GM12878 (cell line): ENCODE measurements at regions not wholly inside any gene's neighbourhood (a gene's known extent, or its start where the extent isn't known, plus 50 kb on each side); places are given as distances from the start of the nearest gene placed in this dataset.

ENCODE experiments used
- ATAC-seq: fragments of 200-7000 bp; cut with Tn5 transposase; 3 replicates; pipeline ENCODE4 v1.9.1; 2020; ENCODE audit warnings: mild to moderate bottlenecking, moderate library complexity
- BruUV-seq: library from RNA; stranded (reverse); fragments of 400-500 nt; replicated peaks from 2 replicates; lab custom pipeline; 2021; lab: Mats Ljungman, UMichigan
- CTCF ChIA-PET: fragments of 300-600 bp; sonication (Branson Sonifier 250); formaldehyde crosslinking; extraction: SDS; loops from one replicate; lab custom pipeline; 2021; ENCODE audit warnings: inconsistent platforms; lab: Yijun Ruan, JAX
- POLR2A ChIA-PET: fragments of 350-600 bp; formaldehyde crosslinking; extraction: SDS; loops from one replicate; lab custom pipeline; 2021; ENCODE audit warnings: inconsistent platforms; lab: Charles Lee
- RAD21 ChIA-PET: fragments of 300-600 bp; sonication (Branson Sonifier 250); formaldehyde crosslinking; loops from one replicate; lab custom pipeline; 2023; ENCODE audit warnings: antibody characterized with exemption; ENCODE audit not compliant: unreplicated experiment; lab: Charles Lee
- SMC1A ChIA-PET: fragments of 300-600 bp; sonication (Branson Sonifier 250); formaldehyde crosslinking; loops from one replicate; lab custom pipeline; 2023; ENCODE audit not compliant: unreplicated experiment, uncharacterized antibody; lab: Charles Lee
- DNase-seq: peaks from one replicate; pipeline ENCODE4 v3.0.0-alpha.2; 2011; ENCODE audit warnings: low read depth, low spot score
- FAIRE-seq: peaks from 3 replicates; lab custom pipeline; 2011; peaks lifted over from hg19 to GRCh38; lab: Jason Lieb, UNC
- H2AFZ ChIP-seq: 2 replicates; pipeline ENCODE4 v1.6.0; 2011; ENCODE audit warnings: low read depth, low read length, control low read depth; ENCODE audit not compliant: control insufficient read depth
- H3K27ac ChIP-seq: 2 replicates; pipeline ENCODE4 v1.5.1; 2011; ENCODE audit warnings: control low read depth; ENCODE audit not compliant: control insufficient read depth, insufficient read depth
- H3K27me3 ChIP-seq, 2 experiments: replicated peaks in 1 of 2; 2 replicates each; pipeline versions ENCODE4 v1.6.0 to v1.6.1; 2011; ENCODE audit warnings: low read length in 1 of 2; ENCODE audit not compliant: control insufficient read depth in 2 of 2, insufficient read depth in 2 of 2
- H3K36me3 ChIP-seq, 2 experiments: 2 replicates each; pipeline ENCODE4 v1.5.1; 2011; ENCODE audit warnings: low read length in 1 of 2; ENCODE audit not compliant: control insufficient read depth in 2 of 2, insufficient read depth in 2 of 2
- H3K4me1 ChIP-seq: 2 replicates; pipeline ENCODE4 v1.6.1; 2011; ENCODE audit warnings: mild to moderate bottlenecking, low read length, moderate library complexity, mixed read lengths; ENCODE audit not compliant: control insufficient read depth, insufficient read depth
- H3K4me2 ChIP-seq: 2 replicates; pipeline ENCODE4 v1.6.0; 2011; ENCODE audit warnings: control low read depth; ENCODE audit not compliant: control insufficient read depth, insufficient read depth
- H3K4me3 ChIP-seq: fragments of 200-600 bp; sonication (generic); 2 replicates; pipeline ENCODE4 v1.5.1; 2016
- H3K79me2 ChIP-seq: 2 replicates; pipeline ENCODE4 v1.6.0; 2011; ENCODE audit warnings: low read length; ENCODE audit not compliant: control insufficient read depth, insufficient read depth
- H3K9ac ChIP-seq: 2 replicates; pipeline ENCODE4 v1.8.0; 2011; ENCODE audit warnings: low read length, control low read depth, mixed read lengths; ENCODE audit not compliant: control insufficient read depth, insufficient read depth
- H3K9me3 ChIP-seq: replicated peaks from 3 replicates; pipeline ENCODE4 v1.5.1; 2011; ENCODE audit warnings: mild to moderate bottlenecking, low read length; ENCODE audit not compliant: control insufficient read depth, insufficient read depth
- H4K20me1 ChIP-seq: 2 replicates; pipeline ENCODE4 v1.6.0; 2011; ENCODE audit not compliant: control insufficient read depth, insufficient read depth
- BCL11A ChIP-seq: IDR thresholded peaks from 2 replicates; pipeline ENCODE4 v1.6.1; 2011; ENCODE audit warnings: low read depth, low read length
- BMI1 ChIP-seq: fragments of 450-650 bp; IDR thresholded peaks from 2 replicates; pipeline ENCODE4 v1.6.1; 2016; ENCODE audit warnings: mild to moderate bottlenecking, moderate library complexity, borderline replicate concordance
- DPF2 ChIP-seq: fragments of 450-650 bp; IDR thresholded peaks from 2 replicates; pipeline ENCODE4 v1.6.1; 2017; ENCODE audit warnings: mild to moderate bottlenecking
- EED ChIP-seq: sonication (generic); IDR thresholded peaks from 2 replicates; pipeline ENCODE4 v1.6.1; 2016; ENCODE audit warnings: antibody characterized with exemption, low read depth
- FOXK2 ChIP-seq: fragments of 450-650 bp; IDR thresholded peaks from 2 replicates; pipeline ENCODE4 v1.6.1; 2017; ENCODE audit warnings: mild to moderate bottlenecking, moderate library complexity
- IKZF2 ChIP-seq, 2 experiments: fragments of 450-650 bp; IDR thresholded peaks; 2 replicates each; pipeline ENCODE4 v1.6.1; 2017; ENCODE audit warnings: mild to moderate bottlenecking in 2 of 2, moderate library complexity in 2 of 2
- IRF4 ChIP-seq: IDR thresholded peaks from 2 replicates; pipeline ENCODE4 v1.6.1; 2011; ENCODE audit warnings: low read depth, low read length
- JUNB ChIP-seq: IDR thresholded peaks from 2 replicates; pipeline ENCODE4 v1.6.1; 2016; ENCODE audit warnings: antibody characterized with exemption, mild to moderate bottlenecking
- NFIC ChIP-seq: IDR thresholded peaks from 2 replicates; pipeline ENCODE4 v1.6.1; 2012; ENCODE audit warnings: low read depth, mild to moderate bottlenecking, inconsistent platforms, low read length, moderate library complexity
- PBX3 ChIP-seq: IDR thresholded peaks from 2 replicates; pipeline ENCODE4 v1.6.1; 2011; ENCODE audit warnings: mild to moderate bottlenecking, low read depth, low read length, moderate library complexity; ENCODE audit not compliant: insufficient replicate concordance
- POU2F2 ChIP-seq: IDR thresholded peaks from 3 replicates; pipeline ENCODE4 v1.6.1; 2011; ENCODE audit warnings: low read depth, mild to moderate bottlenecking, low read length, borderline replicate concordance
- RFX5 ChIP-seq: IDR thresholded peaks from 2 replicates; pipeline ENCODE4 v1.6.1; 2011; ENCODE audit warnings: low read depth, low read length, improper control_type of control experiment
- SPI1 ChIP-seq: IDR thresholded peaks from 2 replicates; pipeline ENCODE4 v1.6.1; 2011; ENCODE audit warnings: low read depth, mild to moderate bottlenecking, low read length, moderate library complexity, borderline replicate concordance; ENCODE audit not compliant: insufficient read depth
- ZBTB40 ChIP-seq: fragments of 450-650 bp; IDR thresholded peaks from 2 replicates; pipeline ENCODE4 v1.6.1; 2016; ENCODE audit warnings: mild to moderate bottlenecking, moderate library complexity, borderline replicate concordance
- ZNF24 ChIP-seq: fragments of 450-650 bp; IDR thresholded peaks from 2 replicates; pipeline ENCODE4 v1.6.1; 2017; ENCODE audit warnings: antibody characterized with exemption, mild to moderate bottlenecking
- WGBS: methylation state at CpG from one replicate; pipeline ENCODE4 v1.1.6; 2016; ENCODE audit warnings: low lambda C conversion rate; ENCODE audit not compliant: insufficient replicate concordance, insufficient coverage; ENCODE audit errors: missing lambda C conversion rate; 5-methylcytosine and 5-hydroxymethylcytosine counted together
- in situ Hi-C: fragments of 300-500 bp; cut with MboI; formaldehyde crosslinking; loops from 9 replicates; pipeline ENCODE4 v1.14.3; 2018; ENCODE audit warnings: mixed read lengths
- intact Hi-C: fragments of 100-400 bp; cut with micrococcal nuclease; formaldehyde crosslinking; loops from one replicate; pipeline ENCODE4 v1.14.2; 2022; ENCODE audit not compliant: unreplicated experiment

GRCh38 chr7:69433081-69433480 lies 165.2 kb upstream of the AUTS2 start:
- no peak overlapping the region for H3K4me2 ChIP-seq
- no peaks in the 10 kb centered on the region for H4K20me1 ChIP-seq
- ChIA-PET SMC1A (interaction anchor here (0.6 kb wide), 1 partner anchor 19 kb away, joined by 3 read pairs; no protein-coding TSS in a partner anchor), POLR2A (no interaction called here), CTCF (no interaction called here), RAD21 (no interaction called here)
- H3K79me2 ChIP-seq: no peaks in the 10 kb centered on the region
- TF ChIP-seq IRF4 (no peak), ZNF24 (no peak), POU2F2 (no peak), JUNB (no peak), SPI1 (peak; percentile 33; the same call in 1 of the 2 replicates), BCL11A (no peak)
- H3K9ac ChIP-seq: no peak overlapping the region
- peaks cover 3% of the 10 kb centered on the region; the same call in 1 of the 3 replicates for H3K9me3 ChIP-seq
- no peak overlapping the region for H2AFZ ChIP-seq
- WGBS: 0% methylated on average over 1 of the region's 1 CpG
- H3K27me3 ChIP-seq: no peaks in the 10 kb centered on the region
- in situ Hi-C loops: no loop called here
- ATAC-seq: no peak
- no peaks in the 10 kb centered on the region for H3K36me3 ChIP-seq
- intact Hi-C loops: loop anchor here (10.0 kb wide), 1 partner anchor 392 kb away; no protein-coding TSS in a partner anchor
- BruUV-seq: no TSS peak
- no peak for DNase-seq
- no peak overlapping the region for H3K27ac ChIP-seq
- H3K4me1 ChIP-seq: peaks cover 2% of the 10 kb centered on the region; the same call in 1 of the 2 replicates
- FAIRE-seq: no peak
- no peak overlapping the region for H3K4me3 ChIP-seq

- WGBS: 7% methylated on average over 5 of the region's 5 CpGs
- CTCF ChIA-PET: no interaction called here
- in situ Hi-C loops (no loop called here), intact Hi-C loops (loop anchor here (10.0 kb wide), 1 partner anchor 390 kb away; no protein-coding TSS in a partner anchor)
- RAD21 ChIA-PET: no interaction called here
- POLR2A ChIA-PET: no interaction called here
- Histone ChIP-seq H3K4me3 (no peak overlapping the region), H3K4me2 (no peak overlapping the region), H3K79me2 (no peaks in the 10 kb centered on the region), H3K27ac (no peak overlapping the region), H3K9me3 (peaks cover 3% of the 10 kb centered on the region; the same call in 1 of the 3 replicates), H3K4me1 (peaks cover 2% of the 10 kb centered on the region; the same call in 1 of the 2 replicates), H3K36me3 (no peaks in the 10 kb centered on the region), H4K20me1 (no peaks in the 10 kb centered on the region), H3K27me3 (no peaks in the 10 kb centered on the region), H2AFZ (no peak overlapping the region), H3K9ac (no peak overlapping the region)
- peak; percentile 76 for FAIRE-seq
- SMC1A ChIA-PET: no interaction called here
- no TSS peak for BruUV-seq
- ATAC-seq: peak; percentile 83
- peak; percentile 82 for DNase-seq
- TF ChIP-seq DPF2 (no peak), PBX3 (no peak), ZBTB40 (no peak), RFX5 (no peak), FOXK2 (no peak), IKZF2 (IDR thresholded peaks at IDR 0.05) (peak; percentile 45 to 60), NFIC (peak; percentile 51; the same call in 1 of the 2 replicates), EED (peak; percentile 78), BMI1 (no peak)
Observed at GRCh38 chr7:69434398-69434815, 163.9 kb upstream of the AUTS2 start.
